ENCODE measurements at regions not wholly inside any gene's neighbourhood (a gene's known extent, or its start where the extent isn't known, plus 50 kb on each side); places are given as distances from the start of the nearest gene placed in this dataset.

GRCh38 chr6:104597541-104598050 is 262.1 kb downstream of the HACE1 start:
- TF ChIP-seq CTCF (IDR thresholded peaks at IDR 0.05) (no peak), POLR2AphosphoS5 (IDR thresholded peaks at IDR 0.05; ENCODE audit: low read depth, low read length) (no peak), TCF7L2 (IDR thresholded peaks at IDR 0.05; ENCODE audit: low read depth, low read length) (no peak)
- Histone ChIP-seq H3K27me3 (ENCODE audit: control insufficient read depth, insufficient read depth, low read length) (no peaks in the 10 kb centered on the region), H3K27ac (ENCODE audit: low read length) (no peak overlapping the region), H3K9me3 (ENCODE audit: control insufficient read depth, insufficient read depth, low read depth, low read length) (no peaks in the 10 kb centered on the region), H3K36me3 (ENCODE audit: control insufficient read depth, insufficient read depth, low read length) (no peaks in the 10 kb centered on the region), H3K4me1 (ENCODE audit: control insufficient read depth, insufficient read depth, low read length) (no peaks in the 10 kb centered on the region), H3K4me3 (ENCODE audit: low read depth in 2 of 2, low read length in 2 of 2) (no peak overlapping the region)
- BruUV-seq (replicated peaks) = no TSS peak
- ATAC-seq (no peak), DNase-seq (ENCODE audit: low read depth, low spot score) (no peak)
- intact Hi-C loops (cut with micrococcal nuclease; ENCODE audit: unreplicated experiment) (no loop called here), in situ Hi-C loops (cut with HindIII; ENCODE audit: low pct_unique_long_range_greater_than_20kb, low sequenced_read_pairs) (no loop called here)
- CTCF ChIA-PET = no interaction called here
- POLR2A ChIA-PET = no interaction called here

GRCh38 chr6:104596091-104596490 is 263.6 kb downstream of the HACE1 start:
- no TSS peak for BruUV-seq (replicated peaks)
- intact Hi-C loops (cut with micrococcal nuclease; ENCODE audit: unreplicated experiment) (no loop called here), in situ Hi-C loops (cut with HindIII; ENCODE audit: low pct_unique_long_range_greater_than_20kb, low sequenced_read_pairs) (no loop called here)
- DNase-seq (ENCODE audit: low read depth, low spot score) (no peak), ATAC-seq (no peak)
- TF ChIP-seq TCF7L2 (IDR thresholded peaks at IDR 0.05; ENCODE audit: low read depth, low read length) (no peak), POLR2AphosphoS5 (IDR thresholded peaks at IDR 0.05; ENCODE audit: low read depth, low read length) (no peak), SIN3A (IDR thresholded peaks at IDR 0.05; ENCODE audit: borderline replicate concordance, insufficient read depth, low read depth, low read length) (no peak), CTCF (IDR thresholded peaks at IDR 0.05) (no peak), REST (IDR thresholded peaks at IDR 0.05; ENCODE audit: insufficient read depth in 1 of 2, low read depth in 2 of 2, low read length in 1 of 2) (no peak)
- Histone ChIP-seq H3K27me3 (ENCODE audit: control insufficient read depth, insufficient read depth, low read length) (no peaks in the 10 kb centered on the region), H3K9me3 (ENCODE audit: control insufficient read depth, insufficient read depth, low read depth, low read length) (no peaks in the 10 kb centered on the region), H3K4me1 (ENCODE audit: control insufficient read depth, insufficient read depth, low read length) (no peaks in the 10 kb centered on the region), H3K36me3 (ENCODE audit: control insufficient read depth, insufficient read depth, low read length) (no peaks in the 10 kb centered on the region), H3K27ac (ENCODE audit: low read length) (no peak overlapping the region), H3K4me3 (ENCODE audit: low read depth in 2 of 2, low read length in 2 of 2) (no peak overlapping the region)
- CTCF ChIA-PET = interaction anchor here (0.6 kb wide), 1 partner anchor 270 kb away, joined by 4 read pairs; no protein-coding TSS in a partner anchor
- POLR2A ChIA-PET = no interaction called here

Measured in Panc1 (cell line).